ENCODE measurements at regions not wholly inside any gene's neighbourhood (a gene's known extent, or its start where the extent isn't known, plus 50 kb on each side); places are given as distances from the start of the nearest gene placed in this dataset.

- H3K27me3 Mint-ChIP-seq (ENCODE audit: low read depth) = no peaks in the 10 kb centered on the region
- ATAC-seq (replicated peaks in 1 of 2) (no peak), DNase-seq (no peak)
- no peaks in the 10 kb centered on the region for H3K36me3 Mint-ChIP-seq (ENCODE audit: insufficient read depth in 2 of 2)
- H3K9me3 Mint-ChIP-seq = peaks cover 0 to 2% of the 10 kb centered on the region in 2 donors
- H3K27ac Mint-ChIP-seq = no peak overlapping the region
- no peaks in the 10 kb centered on the region for H3K4me1 Mint-ChIP-seq (ENCODE audit: low read depth)
- no peak overlapping the region for H3K4me3 Mint-ChIP-seq
Observed at GRCh38 chr5:103646698-103647614, 84.4 kb upstream of the NUDT12 start.

GRCh38 chr5:103645816-103646215 is 83.2 kb upstream of the NUDT12 start:
- no peaks in the 10 kb centered on the region for H3K4me1 Mint-ChIP-seq (ENCODE audit: low read depth)
- no peaks in the 10 kb centered on the region for H3K27me3 Mint-ChIP-seq (ENCODE audit: low read depth)

GRCh38 chr5:103638979-103639378 is 76.4 kb upstream of the NUDT12 start:
- DNase-seq = no peak
- no peak overlapping the region for H3K4me3 Mint-ChIP-seq
- H3K9me3 Mint-ChIP-seq = no peaks in the 10 kb centered on the region
- H3K27ac Mint-ChIP-seq = no peak overlapping the region
- no peak for ATAC-seq (replicated peaks in 1 of 2)
- no peaks in the 10 kb centered on the region for H3K4me1 Mint-ChIP-seq (ENCODE audit: low read depth)
- H3K36me3 Mint-ChIP-seq (ENCODE audit: insufficient read depth in 2 of 2) = no peaks in the 10 kb centered on the region
- H3K27me3 Mint-ChIP-seq (ENCODE audit: low read depth) = no peaks in the 10 kb centered on the region

More at GRCh38 chr5:103645816-103646215, 83.2 kb upstream of the NUDT12 start:
- Mint-ChIP-seq H3K27ac (no peak overlapping the region), H3K4me3 (no peak overlapping the region), H3K36me3 (ENCODE audit: insufficient read depth in 2 of 2) (no peaks in the 10 kb centered on the region), H3K9me3 (peaks cover 0 to 2% of the 10 kb centered on the region in 2 donors)
- ATAC-seq (replicated peaks in 1 of 2) (no peak), DNase-seq (no peak)

- no peaks in the 10 kb centered on the region for H3K27me3 Mint-ChIP-seq (ENCODE audit: low read depth)
- DNase-seq = no peak
Observed at GRCh38 chr5:103624675-103625074, 62.1 kb upstream of the NUDT12 start.

GRCh38 chr5:103624035-103624480 is 61.5 kb upstream of the NUDT12 start:
- no peaks in the 10 kb centered on the region for H3K4me1 Mint-ChIP-seq (ENCODE audit: low read depth)
- no peaks in the 10 kb centered on the region for H3K27me3 Mint-ChIP-seq (ENCODE audit: low read depth)
- no peaks in the 10 kb centered on the region for H3K36me3 Mint-ChIP-seq (ENCODE audit: insufficient read depth in 2 of 2)
- DNase-seq (no peak), ATAC-seq (replicated peaks in 1 of 2) (no peak)
- H3K27ac Mint-ChIP-seq = no peak overlapping the region
- no peak overlapping the region for H3K4me3 Mint-ChIP-seq
- no peaks in the 10 kb centered on the region for H3K9me3 Mint-ChIP-seq

More at GRCh38 chr5:103624675-103625074, 62.1 kb upstream of the NUDT12 start:
- H3K4me3 Mint-ChIP-seq = no peak overlapping the region
- no peak for ATAC-seq (replicated peaks in 1 of 2)
- H3K27ac Mint-ChIP-seq = no peak overlapping the region
- no peaks in the 10 kb centered on the region for H3K36me3 Mint-ChIP-seq (ENCODE audit: insufficient read depth in 2 of 2)
- no peaks in the 10 kb centered on the region for H3K4me1 Mint-ChIP-seq (ENCODE audit: low read depth)
- no peaks in the 10 kb centered on the region for H3K9me3 Mint-ChIP-seq

GRCh38 chr5:103623425-103623824 is 60.8 kb upstream of the NUDT12 start:
- no peaks in the 10 kb centered on the region for H3K27me3 Mint-ChIP-seq (ENCODE audit: low read depth)
- DNase-seq = no peak
- H3K36me3 Mint-ChIP-seq (ENCODE audit: insufficient read depth in 2 of 2) = no peaks in the 10 kb centered on the region
- no peak overlapping the region for H3K27ac Mint-ChIP-seq
- no peak for ATAC-seq (replicated peaks in 1 of 2)
- H3K4me3 Mint-ChIP-seq = no peak overlapping the region
- H3K9me3 Mint-ChIP-seq = no peaks in the 10 kb centered on the region
- H3K4me1 Mint-ChIP-seq (ENCODE audit: low read depth) = no peaks in the 10 kb centered on the region

- no peaks in the 10 kb centered on the region for H3K36me3 Mint-ChIP-seq (ENCODE audit: insufficient read depth in 2 of 2)
- no peak for ATAC-seq (replicated peaks in 1 of 2)
- no peak overlapping the region for H3K27ac Mint-ChIP-seq
- no peaks in the 10 kb centered on the region for H3K9me3 Mint-ChIP-seq
- no peaks in the 10 kb centered on the region for H3K27me3 Mint-ChIP-seq (ENCODE audit: low read depth)
- no peaks in the 10 kb centered on the region for H3K4me1 Mint-ChIP-seq (ENCODE audit: low read depth)
- DNase-seq = no peak
- H3K4me3 Mint-ChIP-seq = no peak overlapping the region
Observed at GRCh38 chr5:103621548-103621930, 59.0 kb upstream of the NUDT12 start.

GRCh38 chr5:103620851-103621547 is 58.4 kb upstream of the NUDT12 start:
- DNase-seq (no peak), ATAC-seq (replicated peaks in 1 of 2) (no peak)
- Mint-ChIP-seq H3K27ac (no peak overlapping the region), H3K4me1 (ENCODE audit: low read depth) (no peaks in the 10 kb centered on the region), H3K4me3 (no peak overlapping the region), H3K27me3 (ENCODE audit: low read depth) (no peaks in the 10 kb centered on the region), H3K9me3 (no peaks in the 10 kb centered on the region), H3K36me3 (ENCODE audit: insufficient read depth in 2 of 2) (no peaks in the 10 kb centered on the region)

- no peaks in the 10 kb centered on the region for H3K27me3 Mint-ChIP-seq (ENCODE audit: low read depth)
- H3K4me3 Mint-ChIP-seq = no peak overlapping the region
- H3K27ac Mint-ChIP-seq = no peak overlapping the region
- no peaks in the 10 kb centered on the region for H3K4me1 Mint-ChIP-seq (ENCODE audit: low read depth)
- no peaks in the 10 kb centered on the region for H3K36me3 Mint-ChIP-seq (ENCODE audit: insufficient read depth in 2 of 2)
- DNase-seq = no peak
- no peak for ATAC-seq (replicated peaks in 1 of 2)
- no peaks in the 10 kb centered on the region for H3K9me3 Mint-ChIP-seq
Observed at GRCh38 chr5:103617913-103618312, 55.3 kb upstream of the NUDT12 start.

GRCh38 chr5:103617090-103617489 is 54.5 kb upstream of the NUDT12 start:
- Mint-ChIP-seq H3K36me3 (ENCODE audit: insufficient read depth in 2 of 2) (no peaks in the 10 kb centered on the region), H3K27me3 (ENCODE audit: low read depth) (no peaks in the 10 kb centered on the region), H3K4me1 (ENCODE audit: low read depth) (no peaks in the 10 kb centered on the region), H3K4me3 (no peak overlapping the region), H3K9me3 (no peaks in the 10 kb centered on the region), H3K27ac (no peak overlapping the region)
- DNase-seq (no peak), ATAC-seq (replicated peaks in 1 of 2) (no peak)

- no peak overlapping the region for H3K27ac Mint-ChIP-seq
- no peak overlapping the region for H3K4me3 Mint-ChIP-seq
- ATAC-seq (replicated peaks in 1 of 2) = no peak
Observed at GRCh38 chr5:103612545-103612944, 50.0 kb upstream of the NUDT12 start.

More at GRCh38 chr5:103612545-103612944, 50.0 kb upstream of the NUDT12 start:
- no peak for DNase-seq
- Mint-ChIP-seq H3K27me3 (ENCODE audit: low read depth) (no peaks in the 10 kb centered on the region), H3K4me1 (ENCODE audit: low read depth) (no peaks in the 10 kb centered on the region), H3K36me3 (ENCODE audit: insufficient read depth in 2 of 2) (no peaks in the 10 kb centered on the region), H3K9me3 (no peaks in the 10 kb centered on the region)

Data from activated T-cell treated with anti-CD3 and anti-CD28 coated beads, Interleukin-2, amount 50 U/mL, for 72 hours (primary cell).